ENCODE measurements at regions not wholly inside any gene's neighbourhood (a gene's known extent, or its start where the extent isn't known, plus 50 kb on each side); places are given as distances from the start of the nearest gene placed in this dataset.

- FAIRE-seq (no peak), ATAC-seq (no peak), DNase-seq (ENCODE audit: low spot score) (no peak)
- Histone ChIP-seq H4K20me1 (ENCODE audit: insufficient read depth, low read length) (no peaks in the 10 kb centered on the region), H3K36me3 (replicated peaks in 1 of 2; ENCODE audit: control insufficient read depth in 1 of 2, insufficient read depth in 2 of 2, low read length in 2 of 2) (no peaks in the 10 kb centered on the region), H3K4me3 (replicated peaks in 1 of 3; ENCODE audit: insufficient read depth in 1 of 3, low read depth in 2 of 3, low read length in 3 of 3) (no peak overlapping the region), H3K27ac (ENCODE audit: extremely low read length, insufficient read depth, low read length) (no peak overlapping the region), H3K4me1 (ENCODE audit: insufficient read depth, low read length) (peaks cover 8% of the 10 kb centered on the region), H3K27me3 (ENCODE audit: control insufficient read depth in 1 of 2, insufficient read depth in 2 of 2, low read length in 2 of 2) (no peaks in the 10 kb centered on the region), H2AFZ (ENCODE audit: low read length) (no peak overlapping the region), H3K79me2 (ENCODE audit: insufficient read depth, low read length) (no peaks in the 10 kb centered on the region), H3K4me2 (ENCODE audit: low read depth, low read length) (no peak overlapping the region), H3K9ac (ENCODE audit: insufficient read depth, low read depth, low read length) (no peak overlapping the region), H3K9me3 (ENCODE audit: low read length) (no peaks in the 10 kb centered on the region)
- no peak for TF ChIP-seq THAP7 (CRISPR knock-in tag; IDR thresholded peaks at IDR 0.05)
- TF ChIP-seq NCOA1 (CRISPR knock-in tag; IDR thresholded peaks at IDR 0.05) = no peak
- TF ChIP-seq CBFB (CRISPR knock-in tag; IDR thresholded peaks at IDR 0.05) = no peak
- peak; percentile 88 for TF ChIP-seq ATF7 (IDR thresholded peaks at IDR 0.05)
- TF ChIP-seq ATF7 (CRISPR knock-in tag; IDR thresholded peaks at IDR 0.05) = no peak
- TF ChIP-seq MNT (IDR thresholded peaks at IDR 0.05) = peak; percentile 66
- peak; percentile 37 for TF ChIP-seq CREB1 (IDR thresholded peaks at IDR 0.05)
- no peak for TF ChIP-seq CREB1 (CRISPR knock-in tag; IDR thresholded peaks at IDR 0.05)
- TF ChIP-seq GRHL1 (CRISPR knock-in tag; conservative IDR thresholded peaks at IDR 0.05) = no peak
- WGBS (ENCODE audit: low lambda C conversion rate) = 18% methylated on average over 6 of the region's 6 CpGs
- intact Hi-C loops (cut with micrococcal nuclease; ENCODE audit: unreplicated experiment) = no loop called here
- CTCF ChIA-PET (ENCODE audit: low intra/inter-chr PET ratio, low total read pairs) = no interaction called here
- POLR2A ChIA-PET = no interaction called here
- BruUV-seq (replicated peaks) = no TSS peak
- in situ Hi-C loops (cut with HindIII; ENCODE audit: extremely low pct_ligation_motif_present, low pct_unique_long_range_greater_than_20kb) = no loop called here
These were observed 580.9 kb upstream of the TMEFF2 start for GRCh38 chr2:192775459-192776262.
